NCI-H2196 treated with DMSO at 0.1 percent for 48 hours (cell line): ENCODE measurements at regions not wholly inside any gene's neighbourhood (a gene's known extent, or its start where the extent isn't known, plus 50 kb on each side); places are given as distances from the start of the nearest gene placed in this dataset.

Source experiments
- DNase-seq: peaks from one replicate; lab custom pipeline; 2025; ENCODE audit not compliant: unreplicated experiment; lab: John Stamatoyannopoulos, UW

GRCh38 chr14:76599559-76600287 is 161.5 kb upstream of the VASH1 start:
- DNase-seq: no peak

GRCh38 chr14:76603713-76604112 is 157.6 kb upstream of the VASH1 start:
- no peak for DNase-seq

GRCh38 chr14:76607510-76607909 is 153.8 kb upstream of the VASH1 start:
- no peak for DNase-seq

- DNase-seq: no peak
Measured at GRCh38 chr14:76612654-76613053, 148.6 kb upstream of the VASH1 start.

- no peak for DNase-seq
Measured at GRCh38 chr14:76613616-76614015, 147.7 kb upstream of the VASH1 start.

- DNase-seq: no peak
Measured at GRCh38 chr14:76615331-76615730, 145.9 kb upstream of the VASH1 start.

- no peak for DNase-seq
Measured at GRCh38 chr14:76617440-76617839, 143.8 kb upstream of the VASH1 start.

- no peak for DNase-seq
Measured at GRCh38 chr14:76636602-76637001, 124.7 kb upstream of the VASH1 start.

GRCh38 chr14:76638841-76639240 is 122.4 kb upstream of the VASH1 start:
- no peak for DNase-seq

GRCh38 chr14:76639606-76640229 is 121.5 kb upstream of the VASH1 start:
- no peak for DNase-seq

- DNase-seq: no peak
Measured at GRCh38 chr14:76640923-76641395, 120.3 kb upstream of the VASH1 start.

- DNase-seq: no peak
Measured at GRCh38 chr14:76641541-76641940, 119.7 kb upstream of the VASH1 start.

GRCh38 chr14:76643887-76644286 is 117.4 kb upstream of the VASH1 start:
- no peak for DNase-seq

- DNase-seq: peak; percentile 7
Measured at GRCh38 chr14:76644855-76645518, 116.3 kb upstream of the VASH1 start.

GRCh38 chr14:76647697-76648298 is 113.5 kb upstream of the VASH1 start:
- peak; percentile 51 for DNase-seq

GRCh38 chr14:76651410-76652055 is 109.7 kb upstream of the VASH1 start:
- no peak for DNase-seq

- peak; percentile 23 for DNase-seq
Measured at GRCh38 chr14:76653875-76654572, 107.2 kb upstream of the VASH1 start.

GRCh38 chr14:76654573-76655108 is 106.6 kb upstream of the VASH1 start:
- DNase-seq: no peak

- no peak for DNase-seq
Measured at GRCh38 chr14:76655331-76655730, 105.9 kb upstream of the VASH1 start.

- DNase-seq: no peak
Measured at GRCh38 chr14:76656592-76656991, 104.7 kb upstream of the VASH1 start.
